ENCODE measurements at regions not wholly inside any gene's neighbourhood (a gene's known extent, or its start where the extent isn't known, plus 50 kb on each side); places are given as distances from the start of the nearest gene placed in this dataset.
"Not testable (repeated sequence)": the region's sequence is repeated elsewhere in the genome, so short reads cannot be mapped to it uniquely, and the experiment has no call there.

- intact Hi-C loops (cut with DNase I), result no loop called here
- no peak for ATAC-seq
- DNase-seq (ENCODE audit: low spot score), result no peak
These were observed 77.6 kb downstream of the SETD4 start for GRCh38 chr21:35982717-35983116.

GRCh38 chr21:35981514-35982070 lies 78.7 kb downstream of the SETD4 start:
- DNase-seq (ENCODE audit: low spot score), result no peak
- no peak for ATAC-seq
- intact Hi-C loops (cut with DNase I), result no loop called here

GRCh38 chr21:35980821-35981220 lies 79.5 kb downstream of the SETD4 start:
- intact Hi-C loops (cut with DNase I), result no loop called here

GRCh38 chr21:35977860-35978259 lies 82.5 kb downstream of the SETD4 start:
- intact Hi-C loops (cut with DNase I); ATAC-seq; DNase-seq (ENCODE audit: low spot score): not testable (repeated sequence)

More at GRCh38 chr21:35980821-35981220, 79.5 kb downstream of the SETD4 start:
- DNase-seq (ENCODE audit: low spot score) (no peak), ATAC-seq (no peak)

- intact Hi-C loops (cut with DNase I), result no loop called here
- ATAC-seq (no peak), DNase-seq (ENCODE audit: low spot score) (no peak)
These were observed 83.4 kb downstream of the SETD4 start for GRCh38 chr21:35976929-35977328.

- DNase-seq (ENCODE audit: low spot score) (no peak), ATAC-seq (no peak)
- intact Hi-C loops (cut with DNase I), result no loop called here
These were observed 83.8 kb downstream of the SETD4 start for GRCh38 chr21:35976481-35976880.

GRCh38 chr21:35974775-35975174 lies 85.6 kb downstream of the SETD4 start:
- DNase-seq (ENCODE audit: low spot score) (no peak), ATAC-seq (no peak)
- intact Hi-C loops (cut with DNase I), result no loop called here

- ATAC-seq (no peak), DNase-seq (ENCODE audit: low spot score) (no peak)
- intact Hi-C loops (cut with DNase I), result no loop called here
These were observed 88.5 kb downstream of the SETD4 start for GRCh38 chr21:35971824-35972223.

- no peak for ATAC-seq
- intact Hi-C loops (cut with DNase I), result no loop called here
- DNase-seq (ENCODE audit: low spot score), result no peak
These were observed 91.0 kb downstream of the SETD4 start for GRCh38 chr21:35969281-35969680.

- intact Hi-C loops (cut with DNase I), result no loop called here
- ATAC-seq, result no peak
- no peak for DNase-seq (ENCODE audit: low spot score)
These were observed 91.8 kb downstream of the SETD4 start for GRCh38 chr21:35968564-35968963.

GRCh38 chr21:35965699-35966098 lies 94.6 kb downstream of the SETD4 start:
- ATAC-seq (no peak), DNase-seq (ENCODE audit: low spot score) (no peak)
- intact Hi-C loops (cut with DNase I), result no loop called here

GRCh38 chr21:35963920-35964451 lies 96.3 kb downstream of the SETD4 start:
- ATAC-seq, result no peak
- intact Hi-C loops (cut with DNase I), result no loop called here
- DNase-seq (ENCODE audit: low spot score), result no peak

GRCh38 chr21:35962917-35963316 lies 97.4 kb downstream of the SETD4 start:
- ATAC-seq (no peak), DNase-seq (ENCODE audit: low spot score) (no peak)
- intact Hi-C loops (cut with DNase I), result no loop called here

- DNase-seq (ENCODE audit: low spot score), result no peak
- no peak for ATAC-seq
- intact Hi-C loops (cut with DNase I), result no loop called here
These were observed 106.3 kb downstream of the SETD4 start for GRCh38 chr21:35954066-35954465.

GRCh38 chr21:35953597-35953996 lies 106.7 kb downstream of the SETD4 start:
- intact Hi-C loops (cut with DNase I), result no loop called here
- ATAC-seq (peak; percentile 49), DNase-seq (ENCODE audit: low spot score) (no peak)

- intact Hi-C loops (cut with DNase I), result no loop called here
These were observed 107.5 kb downstream of the SETD4 start for GRCh38 chr21:35952651-35953340.

GRCh38 chr21:35948982-35949381 lies 111.3 kb downstream of the SETD4 start:
- intact Hi-C loops (cut with DNase I), result loop anchor here (10.0 kb wide), 1 partner anchor 1204 kb away; no protein-coding TSS in a partner anchor
- DNase-seq (ENCODE audit: low spot score) (no peak), ATAC-seq (no peak)

More at GRCh38 chr21:35952651-35953340, 107.5 kb downstream of the SETD4 start:
- ATAC-seq (no peak), DNase-seq (ENCODE audit: low spot score) (no peak)

- DNase-seq (ENCODE audit: low spot score) (no peak), ATAC-seq (no peak)
- intact Hi-C loops (cut with DNase I), result loop anchor here (10.0 kb wide), 1 partner anchor 1200 kb away; no protein-coding TSS in a partner anchor
These were observed 115.1 kb downstream of the SETD4 start for GRCh38 chr21:35945089-35945671.

GRCh38 chr21:35943752-35944151 lies 116.6 kb downstream of the SETD4 start:
- intact Hi-C loops (cut with DNase I), result loop anchor here (5.0 to 10.0 kb wide), 2 partner anchors 521 to 1199 kb away; no protein-coding TSS in a partner anchor
- ATAC-seq, result no peak
- DNase-seq (ENCODE audit: low spot score), result no peak
